HFFc6 (cell line): ENCODE measurements at regions not wholly inside any gene's neighbourhood (a gene's known extent, or its start where the extent isn't known, plus 50 kb on each side); places are given as distances from the start of the nearest gene placed in this dataset.

Source experiments
- DNase-seq: peaks from one replicate; pipeline ENCODE4 v3.0.0-alpha.2; 2018
- H3K27ac Mint-ChIP-seq: 2 replicates; pipeline ENCODE4 v1.8.0; 2020; ENCODE audit warnings: mild to moderate bottlenecking, mixed read lengths
- H3K27me3 Mint-ChIP-seq: 2 replicates; pipeline ENCODE4 v1.8.0; 2021; ENCODE audit warnings: mild to moderate bottlenecking, moderate library complexity, mixed read lengths; ENCODE audit not compliant: insufficient read depth
- H3K36me3 Mint-ChIP-seq: 2 replicates; pipeline ENCODE4 v1.8.0; 2021; ENCODE audit warnings: low read depth, mixed read lengths
- H3K4me1 Mint-ChIP-seq: 2 replicates; pipeline ENCODE4 v1.8.0; 2020; ENCODE audit warnings: low read depth, mixed read lengths
- H3K4me3 Mint-ChIP-seq: 2 replicates; pipeline ENCODE4 v1.8.0; 2020; ENCODE audit warnings: mild to moderate bottlenecking, moderate library complexity, mixed read lengths
- H3K9me3 Mint-ChIP-seq: 2 replicates; pipeline ENCODE4 v1.8.0; 2020; ENCODE audit warnings: mild to moderate bottlenecking, mixed read lengths
- TF ChIP-seq, protein P1 (sequence below): fragments of 200-600 bp; sonication (generic); IDR thresholded peaks from 2 replicates; pipeline ENCODE4 v1.5.0; 2021; ENCODE audit warnings: antibody characterized with exemption, mild to moderate bottlenecking

DNA sequence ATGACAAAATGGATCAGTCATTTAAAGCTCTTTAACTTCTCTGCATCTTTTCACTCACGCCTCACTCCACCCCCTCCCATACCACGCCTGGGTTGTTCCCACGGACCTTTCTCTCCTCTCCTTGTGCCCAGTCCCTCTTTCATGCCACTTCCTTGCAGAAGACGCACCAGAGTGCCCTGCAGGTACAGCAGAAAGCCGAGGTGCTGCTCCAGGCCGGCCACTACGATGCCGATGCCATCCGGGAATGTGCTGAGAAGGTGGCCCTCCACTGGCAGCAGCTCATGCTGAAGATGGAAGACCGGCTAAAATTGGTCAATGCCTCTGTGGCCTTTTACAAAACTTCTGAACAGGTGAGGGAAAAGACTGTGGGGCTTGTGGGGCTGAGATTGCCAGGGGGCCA lies 296.1 kb upstream of the UMPS start:
- TF ChIP-seq, protein P1, sequence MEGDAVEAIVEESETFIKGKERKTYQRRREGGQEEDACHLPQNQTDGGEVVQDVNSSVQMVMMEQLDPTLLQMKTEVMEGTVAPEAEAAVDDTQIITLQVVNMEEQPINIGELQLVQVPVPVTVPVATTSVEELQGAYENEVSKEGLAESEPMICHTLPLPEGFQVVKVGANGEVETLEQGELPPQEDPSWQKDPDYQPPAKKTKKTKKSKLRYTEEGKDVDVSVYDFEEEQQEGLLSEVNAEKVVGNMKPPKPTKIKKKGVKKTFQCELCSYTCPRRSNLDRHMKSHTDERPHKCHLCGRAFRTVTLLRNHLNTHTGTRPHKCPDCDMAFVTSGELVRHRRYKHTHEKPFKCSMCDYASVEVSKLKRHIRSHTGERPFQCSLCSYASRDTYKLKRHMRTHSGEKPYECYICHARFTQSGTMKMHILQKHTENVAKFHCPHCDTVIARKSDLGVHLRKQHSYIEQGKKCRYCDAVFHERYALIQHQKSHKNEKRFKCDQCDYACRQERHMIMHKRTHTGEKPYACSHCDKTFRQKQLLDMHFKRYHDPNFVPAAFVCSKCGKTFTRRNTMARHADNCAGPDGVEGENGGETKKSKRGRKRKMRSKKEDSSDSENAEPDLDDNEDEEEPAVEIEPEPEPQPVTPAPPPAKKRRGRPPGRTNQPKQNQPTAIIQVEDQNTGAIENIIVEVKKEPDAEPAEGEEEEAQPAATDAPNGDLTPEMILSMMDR: no peak
- Mint-ChIP-seq H3K4me3 (no peak overlapping the region), H3K36me3 (no peaks in the 10 kb centered on the region), H3K9me3 (no peaks in the 10 kb centered on the region), H3K4me1 (peaks cover 11% of the 10 kb centered on the region), H3K27ac (no peak overlapping the region), H3K27me3 (peaks cover 7% of the 10 kb centered on the region; the same call in 1 of the 2 replicates)
- DNase-seq: no peak

DNA sequence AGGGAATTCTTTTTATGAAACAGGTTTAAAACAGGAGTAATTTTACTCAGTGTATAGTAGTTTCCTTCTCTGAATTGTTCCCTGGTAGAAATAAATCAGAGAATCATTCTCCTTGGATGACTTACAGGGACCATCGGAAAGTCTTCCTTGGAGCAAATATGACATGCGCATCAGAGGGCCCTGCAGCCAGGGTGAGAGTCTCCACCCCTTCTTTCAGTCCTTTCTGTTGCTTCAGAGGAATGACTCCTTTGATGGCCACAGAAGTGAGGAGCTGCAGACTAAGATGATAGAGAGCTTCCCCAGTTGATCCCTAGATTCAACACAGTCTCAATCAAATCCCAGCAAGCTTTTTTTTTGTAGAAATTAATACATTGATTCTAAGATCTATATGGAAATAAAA lies 294.8 kb upstream of the UMPS start:
- peaks cover 7% of the 10 kb centered on the region; the same call in 1 of the 2 replicates for H3K27me3 Mint-ChIP-seq
- TF ChIP-seq, protein P1: no peak
- no peak overlapping the region for H3K27ac Mint-ChIP-seq
- no peaks in the 10 kb centered on the region for H3K36me3 Mint-ChIP-seq
- no peaks in the 10 kb centered on the region for H3K9me3 Mint-ChIP-seq
- DNase-seq: no peak
- H3K4me1 Mint-ChIP-seq: no peaks in the 10 kb centered on the region
- no peak overlapping the region for H3K4me3 Mint-ChIP-seq

DNA sequence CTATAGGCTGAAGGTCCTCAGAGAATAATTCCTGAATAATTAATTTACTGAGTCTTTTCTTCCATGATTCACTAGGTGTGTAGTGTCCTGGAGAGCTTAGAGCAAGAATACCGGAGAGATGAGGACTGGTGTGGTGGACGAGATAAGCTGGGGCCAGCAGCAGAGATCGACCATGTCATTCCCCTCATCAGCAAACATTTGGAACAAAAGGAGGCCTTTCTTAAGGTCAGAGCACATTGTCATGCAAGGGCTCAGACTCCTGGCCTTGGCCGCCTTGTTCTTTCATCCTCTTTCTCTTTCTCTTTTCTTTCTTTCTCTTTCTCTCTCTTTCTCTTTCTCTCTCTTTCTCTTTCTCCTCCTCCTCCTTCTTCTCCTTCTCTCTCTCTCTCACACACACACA lies 291.4 kb upstream of the UMPS start:
- TF ChIP-seq, protein P1: no peak
- no peak overlapping the region for H3K4me3 Mint-ChIP-seq
- H3K9me3 Mint-ChIP-seq: no peaks in the 10 kb centered on the region
- no peaks in the 10 kb centered on the region for H3K36me3 Mint-ChIP-seq
- DNase-seq: no peak
- H3K27me3 Mint-ChIP-seq: peaks cover 12% of the 10 kb centered on the region
- no peak overlapping the region for H3K27ac Mint-ChIP-seq
- H3K4me1 Mint-ChIP-seq: no peaks in the 10 kb centered on the region

DNA sequence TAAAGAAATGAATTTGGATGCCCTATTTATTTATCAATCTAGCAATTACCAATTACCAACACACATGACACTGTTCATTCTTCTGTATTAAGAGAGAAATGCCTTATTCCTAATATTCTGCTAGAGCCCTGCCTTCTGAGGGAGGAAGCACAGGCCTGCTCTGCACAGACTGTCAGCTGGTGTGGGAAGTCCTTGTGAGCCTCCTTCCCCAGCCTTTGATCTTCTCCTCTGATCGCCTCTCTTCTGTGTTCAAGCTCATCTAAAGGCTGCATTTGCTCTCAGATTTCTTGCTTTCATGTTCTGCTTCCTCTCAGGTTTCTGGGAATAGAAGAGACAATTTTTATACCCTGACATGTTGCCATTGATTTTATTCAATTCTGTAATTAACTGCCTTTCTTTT lies 290.6 kb upstream of the UMPS start:
- no peak overlapping the region for H3K4me3 Mint-ChIP-seq
- H3K4me1 Mint-ChIP-seq: no peaks in the 10 kb centered on the region
- H3K27ac Mint-ChIP-seq: no peak overlapping the region
- no peak for DNase-seq
- peaks cover 12% of the 10 kb centered on the region for H3K27me3 Mint-ChIP-seq
- H3K36me3 Mint-ChIP-seq: no peaks in the 10 kb centered on the region
- H3K9me3 Mint-ChIP-seq: no peaks in the 10 kb centered on the region
- TF ChIP-seq, protein P1: no peak

DNA sequence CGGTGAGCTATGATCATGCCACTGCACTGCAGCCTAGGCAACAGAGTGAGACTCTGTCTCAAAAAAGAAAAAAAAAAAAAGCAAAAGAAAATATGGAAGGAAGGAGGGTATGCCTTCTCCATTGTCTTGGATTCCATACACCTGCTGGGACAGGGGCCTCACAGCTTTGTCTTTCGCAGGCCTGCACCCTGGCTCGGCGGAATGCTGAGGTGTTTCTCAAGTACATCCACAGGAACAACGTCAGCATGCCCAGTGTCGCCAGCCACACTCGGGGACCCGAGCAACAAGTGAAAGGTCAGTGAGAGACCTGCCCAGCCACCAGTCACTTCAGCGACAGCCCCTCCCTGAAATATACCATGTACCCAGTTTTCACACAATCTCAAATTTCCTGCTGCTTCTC lies 288.5 kb upstream of the UMPS start:
- H3K27ac Mint-ChIP-seq: no peak overlapping the region
- H3K27me3 Mint-ChIP-seq: peaks cover 7% of the 10 kb centered on the region
- H3K36me3 Mint-ChIP-seq: no peaks in the 10 kb centered on the region
- no peak overlapping the region for H3K4me3 Mint-ChIP-seq
- DNase-seq: no peak
- no peaks in the 10 kb centered on the region for H3K9me3 Mint-ChIP-seq
- TF ChIP-seq, protein P1: no peak
- H3K4me1 Mint-ChIP-seq: no peaks in the 10 kb centered on the region

DNA sequence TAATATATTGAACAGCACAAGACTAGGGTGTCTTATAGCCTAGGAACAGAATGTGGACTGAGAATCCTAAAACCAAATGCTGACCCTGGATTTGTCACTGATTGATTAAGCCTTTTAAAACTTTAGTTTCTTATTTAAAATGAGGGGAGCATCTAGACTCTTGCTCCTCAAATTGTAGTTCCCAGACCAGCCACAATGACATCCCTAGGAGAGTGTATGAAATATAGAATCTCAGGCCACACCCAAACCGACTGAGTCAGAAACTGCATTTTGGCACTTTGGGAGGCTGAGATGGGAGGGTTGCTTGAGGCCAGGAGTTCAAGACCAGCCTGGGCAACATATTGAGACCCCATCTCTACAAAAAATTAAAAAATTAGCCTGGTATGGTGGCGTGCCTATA lies 287.8 kb upstream of the UMPS start:
- no peak for DNase-seq
- H3K4me3 Mint-ChIP-seq: no peak overlapping the region
- no peaks in the 10 kb centered on the region for H3K36me3 Mint-ChIP-seq
- no peak overlapping the region for H3K27ac Mint-ChIP-seq
- H3K9me3 Mint-ChIP-seq: no peaks in the 10 kb centered on the region
- peaks cover 9% of the 10 kb centered on the region for H3K27me3 Mint-ChIP-seq
- H3K4me1 Mint-ChIP-seq: no peaks in the 10 kb centered on the region
- TF ChIP-seq, protein P1: peak; percentile 18; the same call in 1 of the 2 replicates
